ENCODE measurements at regions not wholly inside any gene's neighbourhood (a gene's known extent, or its start where the extent isn't known, plus 50 kb on each side); places are given as distances from the start of the nearest gene placed in this dataset.

DNA sequence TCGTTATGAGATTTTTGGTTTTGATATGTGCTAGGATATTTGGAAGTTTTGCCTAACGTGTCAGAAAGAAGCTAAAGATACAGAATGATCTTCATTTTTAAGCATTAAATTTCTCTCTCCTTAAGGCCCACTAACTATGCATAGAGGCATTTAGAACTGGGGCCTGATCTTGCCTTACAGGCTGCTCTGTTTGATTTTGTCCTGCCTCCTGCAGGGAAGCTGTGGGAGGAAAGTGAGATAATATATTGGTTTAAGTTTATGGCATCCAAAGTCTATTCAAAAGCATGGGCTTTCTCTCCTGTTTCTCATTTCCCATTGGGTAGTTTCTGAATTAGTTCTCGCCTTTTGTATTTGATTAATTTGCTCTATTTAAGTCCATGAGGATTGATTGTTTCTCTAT is 250.3 kb upstream of the FBXO33 start:
- TF ChIP-seq, protein P1, sequence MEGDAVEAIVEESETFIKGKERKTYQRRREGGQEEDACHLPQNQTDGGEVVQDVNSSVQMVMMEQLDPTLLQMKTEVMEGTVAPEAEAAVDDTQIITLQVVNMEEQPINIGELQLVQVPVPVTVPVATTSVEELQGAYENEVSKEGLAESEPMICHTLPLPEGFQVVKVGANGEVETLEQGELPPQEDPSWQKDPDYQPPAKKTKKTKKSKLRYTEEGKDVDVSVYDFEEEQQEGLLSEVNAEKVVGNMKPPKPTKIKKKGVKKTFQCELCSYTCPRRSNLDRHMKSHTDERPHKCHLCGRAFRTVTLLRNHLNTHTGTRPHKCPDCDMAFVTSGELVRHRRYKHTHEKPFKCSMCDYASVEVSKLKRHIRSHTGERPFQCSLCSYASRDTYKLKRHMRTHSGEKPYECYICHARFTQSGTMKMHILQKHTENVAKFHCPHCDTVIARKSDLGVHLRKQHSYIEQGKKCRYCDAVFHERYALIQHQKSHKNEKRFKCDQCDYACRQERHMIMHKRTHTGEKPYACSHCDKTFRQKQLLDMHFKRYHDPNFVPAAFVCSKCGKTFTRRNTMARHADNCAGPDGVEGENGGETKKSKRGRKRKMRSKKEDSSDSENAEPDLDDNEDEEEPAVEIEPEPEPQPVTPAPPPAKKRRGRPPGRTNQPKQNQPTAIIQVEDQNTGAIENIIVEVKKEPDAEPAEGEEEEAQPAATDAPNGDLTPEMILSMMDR (IDR thresholded peaks at IDR 0.05) = no peak
- no peak for TF ChIP-seq EP300 (IDR thresholded peaks at IDR 0.05)
- TF ChIP-seq POLR2A (IDR thresholded peaks at IDR 0.05) = no peak
- TF ChIP-seq POLR2AphosphoS5 (IDR thresholded peaks at IDR 0.05) = no peak

Measured in stomach (tissue), 4 donors.